ENCODE measurements at regions not wholly inside any gene's neighbourhood (a gene's known extent, or its start where the extent isn't known, plus 50 kb on each side); places are given as distances from the start of the nearest gene placed in this dataset.

- TF ChIP-seq CTCF (IDR thresholded peaks at IDR 0.05; ENCODE audit: low read depth, low read length, missing control alignments) = no peak
- in situ Hi-C loops (cut with HindIII; ENCODE audit: low sequenced_read_pairs) = no loop called here
- DNase-seq (ENCODE audit: low read depth) = no peak
- peak overlapping the region; percentile 43 for H3K4me3 ChIP-seq (ENCODE audit: low read depth, low read length)
These were observed 74.0 kb upstream of the EIF5 start for GRCh38 chr14:103259801-103260628.

- DNase-seq (ENCODE audit: low read depth) = peak; percentile 3
- peak overlapping the region; percentile 43 for H3K4me3 ChIP-seq (ENCODE audit: low read depth, low read length)
- TF ChIP-seq CTCF (IDR thresholded peaks at IDR 0.05; ENCODE audit: low read depth, low read length, missing control alignments) = no peak
- in situ Hi-C loops (cut with HindIII; ENCODE audit: low sequenced_read_pairs) = no loop called here
These were observed 73.4 kb upstream of the EIF5 start for GRCh38 chr14:103260629-103261124.

GRCh38 chr14:103267226-103267910 is 66.7 kb upstream of the EIF5 start:
- DNase-seq (ENCODE audit: low read depth) = no peak
- H3K4me3 ChIP-seq (ENCODE audit: low read depth, low read length) = no peak overlapping the region
- TF ChIP-seq CTCF (IDR thresholded peaks at IDR 0.05; ENCODE audit: low read depth, low read length, missing control alignments) = no peak
- in situ Hi-C loops (cut with HindIII; ENCODE audit: low sequenced_read_pairs) = no loop called here

- no peak overlapping the region for H3K4me3 ChIP-seq (ENCODE audit: low read depth, low read length)
- in situ Hi-C loops (cut with HindIII; ENCODE audit: low sequenced_read_pairs) = no loop called here
- TF ChIP-seq CTCF (IDR thresholded peaks at IDR 0.05; ENCODE audit: low read depth, low read length, missing control alignments) = no peak
- DNase-seq (ENCODE audit: low read depth) = no peak
These were observed 62.8 kb upstream of the EIF5 start for GRCh38 chr14:103271189-103271588.

GRCh38 chr14:103273145-103273744 is 60.8 kb upstream of the EIF5 start:
- in situ Hi-C loops (cut with HindIII; ENCODE audit: low sequenced_read_pairs) = no loop called here
- TF ChIP-seq CTCF (IDR thresholded peaks at IDR 0.05; ENCODE audit: low read depth, low read length, missing control alignments) = no peak
- peak overlapping the region; percentile 32 for H3K4me3 ChIP-seq (ENCODE audit: low read depth, low read length)
- DNase-seq (ENCODE audit: low read depth) = no peak

GRCh38 chr14:103273745-103274615 is 60.1 kb upstream of the EIF5 start:
- peak overlapping the region; percentile 32 for H3K4me3 ChIP-seq (ENCODE audit: low read depth, low read length)
- no peak for TF ChIP-seq CTCF (IDR thresholded peaks at IDR 0.05; ENCODE audit: low read depth, low read length, missing control alignments)
- no peak for DNase-seq (ENCODE audit: low read depth)
- in situ Hi-C loops (cut with HindIII; ENCODE audit: low sequenced_read_pairs) = no loop called here

Measured in astrocyte of the cerebellum (primary cell).